ENCODE measurements at regions not wholly inside any gene's neighbourhood (a gene's known extent, or its start where the extent isn't known, plus 50 kb on each side); places are given as distances from the start of the nearest gene placed in this dataset.

- Mint-ChIP-seq H3K9me3 (ENCODE audit: low read depth) (no peaks in the 10 kb centered on the region), H3K4me3 (no peak overlapping the region), H3K36me3 (ENCODE audit: low read depth) (no peaks in the 10 kb centered on the region), H3K27me3 (no peaks in the 10 kb centered on the region), H3K27ac (no peak overlapping the region), H3K4me1 (no peaks in the 10 kb centered on the region)
- ChIA-PET POLR2A (no interaction called here), CTCF (no interaction called here)
- ATAC-seq (no peak), DNase-seq (no peak)
- intact Hi-C loops (cut with DNase I, micrococcal nuclease), result no loop called here
Observed at GRCh38 chr10:128725531-128725930, 599.3 kb upstream of the MKI67 start.

- ChIA-PET CTCF (no interaction called here), POLR2A (no interaction called here)
- Mint-ChIP-seq H3K27me3 (no peaks in the 10 kb centered on the region), H3K36me3 (ENCODE audit: low read depth) (no peaks in the 10 kb centered on the region), H3K4me3 (no peak overlapping the region), H3K4me1 (no peaks in the 10 kb centered on the region), H3K9me3 (ENCODE audit: low read depth) (no peaks in the 10 kb centered on the region), H3K27ac (no peak overlapping the region)
- intact Hi-C loops (cut with DNase I, micrococcal nuclease), result no loop called here
- DNase-seq, result no peak
- no peak for ATAC-seq
Observed at GRCh38 chr10:128727114-128727513, 600.9 kb upstream of the MKI67 start.

DNA sequence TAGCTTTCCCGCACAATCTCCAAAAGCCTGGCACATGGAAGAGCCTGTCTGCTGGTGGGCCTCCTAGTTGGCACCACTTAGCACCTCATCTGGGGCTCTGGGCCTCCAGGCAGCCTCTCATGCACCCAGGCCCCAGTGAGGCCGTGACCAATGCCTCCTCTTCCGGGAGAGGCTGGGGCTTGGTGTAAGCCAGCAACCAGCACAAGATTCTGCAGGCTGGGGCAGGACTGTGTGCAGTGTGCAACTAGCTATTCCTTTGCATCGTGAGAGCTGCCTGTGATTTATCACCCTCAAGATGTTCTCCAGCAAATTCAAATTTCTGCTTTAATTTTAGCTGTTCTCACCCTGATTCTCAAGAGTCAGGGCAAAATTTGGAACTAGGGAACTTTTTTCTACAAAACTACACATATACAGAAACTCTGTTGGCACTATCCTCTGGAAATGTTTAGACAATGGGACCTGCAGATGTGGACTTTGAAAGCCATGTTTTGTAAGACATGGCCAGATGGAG is 603.7 kb upstream of the MKI67 start:
- Mint-ChIP-seq H3K4me3 (no peak overlapping the region), H3K27me3 (no peaks in the 10 kb centered on the region), H3K27ac (no peak overlapping the region), H3K36me3 (ENCODE audit: low read depth) (no peaks in the 10 kb centered on the region), H3K4me1 (no peaks in the 10 kb centered on the region), H3K9me3 (ENCODE audit: low read depth) (no peaks in the 10 kb centered on the region)
- ChIA-PET CTCF (no interaction called here), POLR2A (no interaction called here)
- DNase-seq (no peak), ATAC-seq (no peak)
- intact Hi-C loops (cut with DNase I, micrococcal nuclease), result no loop called here

DNA sequence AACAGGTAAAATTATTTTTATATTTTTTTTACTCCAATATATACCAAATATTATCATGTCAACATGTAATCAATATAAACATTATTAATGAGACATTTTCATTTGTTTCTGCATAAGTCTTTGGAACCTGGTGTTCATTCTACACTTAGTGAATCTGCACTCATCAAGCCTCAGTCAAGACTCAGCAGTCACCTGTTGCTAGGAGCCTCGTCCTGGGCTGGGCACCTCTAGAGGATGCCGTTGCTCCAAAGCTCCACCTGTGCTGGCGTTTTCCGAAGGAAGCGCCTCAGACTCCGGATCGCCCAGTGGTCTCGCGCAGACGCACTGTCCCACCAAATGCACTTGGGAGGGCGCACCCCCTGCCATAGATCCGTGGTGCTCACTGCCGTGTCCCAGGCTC is 604.7 kb upstream of the MKI67 start:
- ChIA-PET CTCF (no interaction called here), POLR2A (no interaction called here)
- no peak overlapping the region for H3K4me3 Mint-ChIP-seq
- intact Hi-C loops (cut with DNase I, micrococcal nuclease), result no loop called here
- no peaks in the 10 kb centered on the region for H3K36me3 Mint-ChIP-seq (ENCODE audit: low read depth)
- H3K27me3 Mint-ChIP-seq, result no peaks in the 10 kb centered on the region
- H3K9me3 Mint-ChIP-seq (ENCODE audit: low read depth), result no peaks in the 10 kb centered on the region
- H3K27ac Mint-ChIP-seq, result no peak overlapping the region
- DNase-seq (no peak), ATAC-seq (no peak)
- H3K4me1 Mint-ChIP-seq, result no peaks in the 10 kb centered on the region

DNA sequence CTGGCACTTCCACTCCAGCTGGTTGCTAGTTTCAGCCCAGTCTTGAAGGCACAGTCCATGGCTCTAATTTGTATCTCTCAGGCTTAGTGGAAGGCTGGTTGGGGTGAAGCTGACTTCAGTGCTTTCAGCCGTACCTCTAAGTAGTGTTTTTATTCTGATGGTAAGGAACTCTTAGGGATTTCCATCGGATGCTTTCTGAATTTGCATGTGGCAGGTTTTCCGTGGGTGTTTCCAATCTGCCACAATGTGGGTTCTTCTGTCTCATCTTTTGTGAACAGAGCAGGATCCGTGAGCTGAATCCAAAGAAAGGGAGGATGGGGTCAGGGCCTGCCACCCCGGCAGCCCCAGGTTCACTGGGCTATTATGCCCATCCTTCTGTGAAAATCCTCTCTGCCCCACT is 607.9 kb upstream of the MKI67 start:
- Mint-ChIP-seq H3K4me3 (no peak overlapping the region), H3K4me1 (no peaks in the 10 kb centered on the region), H3K36me3 (ENCODE audit: low read depth) (no peaks in the 10 kb centered on the region), H3K27me3 (no peaks in the 10 kb centered on the region), H3K27ac (no peak overlapping the region), H3K9me3 (ENCODE audit: low read depth) (no peaks in the 10 kb centered on the region)
- CTCF ChIA-PET, result interaction anchor here (1.3 kb wide), 2 partner anchors 14 to 560 kb away, joined by 3 read pairs; no protein-coding TSS in a partner anchor
- no peak for DNase-seq
- intact Hi-C loops (cut with DNase I, micrococcal nuclease), result no loop called here
- ATAC-seq, result no peak
- POLR2A ChIA-PET, result no interaction called here

- intact Hi-C loops (cut with DNase I, micrococcal nuclease), result no loop called here
- no peaks in the 10 kb centered on the region for H3K27me3 Mint-ChIP-seq
- DNase-seq (no peak), ATAC-seq (no peak)
- H3K9me3 Mint-ChIP-seq (ENCODE audit: low read depth), result no peaks in the 10 kb centered on the region
- H3K36me3 Mint-ChIP-seq (ENCODE audit: low read depth), result no peaks in the 10 kb centered on the region
- no peak overlapping the region for H3K4me3 Mint-ChIP-seq
- ChIA-PET CTCF (no interaction called here), POLR2A (no interaction called here)
- H3K4me1 Mint-ChIP-seq, result no peaks in the 10 kb centered on the region
- H3K27ac Mint-ChIP-seq, result no peak overlapping the region
Observed at GRCh38 chr10:128734734-128735133, 608.5 kb upstream of the MKI67 start.

DNA sequence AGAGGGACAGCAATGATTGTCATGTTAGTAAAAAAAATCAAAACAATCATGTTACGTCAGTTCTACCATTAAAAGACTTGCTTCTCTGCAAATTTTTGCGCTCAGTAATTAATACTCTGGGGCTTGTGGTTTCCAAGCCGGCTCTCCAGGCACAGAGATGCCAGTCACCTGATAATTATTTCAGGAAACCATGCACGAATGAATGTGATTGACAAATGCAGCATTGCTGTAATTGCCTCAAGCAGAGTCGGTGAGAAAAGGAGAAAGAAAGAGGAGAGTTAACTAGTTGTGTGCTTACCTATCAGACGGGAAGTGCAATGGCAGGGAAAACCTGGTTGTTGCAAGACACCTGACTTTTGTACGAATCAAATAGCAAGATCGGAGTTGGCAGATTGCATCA is 609.8 kb upstream of the MKI67 start:
- intact Hi-C loops (cut with DNase I, micrococcal nuclease), result no loop called here
- no peak overlapping the region for H3K4me3 Mint-ChIP-seq
- ChIA-PET CTCF (no interaction called here), POLR2A (no interaction called here)
- ATAC-seq (no peak), DNase-seq (no peak)
- H3K4me1 Mint-ChIP-seq, result no peaks in the 10 kb centered on the region
- no peaks in the 10 kb centered on the region for H3K9me3 Mint-ChIP-seq (ENCODE audit: low read depth)
- H3K27ac Mint-ChIP-seq, result no peak overlapping the region
- no peaks in the 10 kb centered on the region for H3K36me3 Mint-ChIP-seq (ENCODE audit: low read depth)
- no peaks in the 10 kb centered on the region for H3K27me3 Mint-ChIP-seq

DNA sequence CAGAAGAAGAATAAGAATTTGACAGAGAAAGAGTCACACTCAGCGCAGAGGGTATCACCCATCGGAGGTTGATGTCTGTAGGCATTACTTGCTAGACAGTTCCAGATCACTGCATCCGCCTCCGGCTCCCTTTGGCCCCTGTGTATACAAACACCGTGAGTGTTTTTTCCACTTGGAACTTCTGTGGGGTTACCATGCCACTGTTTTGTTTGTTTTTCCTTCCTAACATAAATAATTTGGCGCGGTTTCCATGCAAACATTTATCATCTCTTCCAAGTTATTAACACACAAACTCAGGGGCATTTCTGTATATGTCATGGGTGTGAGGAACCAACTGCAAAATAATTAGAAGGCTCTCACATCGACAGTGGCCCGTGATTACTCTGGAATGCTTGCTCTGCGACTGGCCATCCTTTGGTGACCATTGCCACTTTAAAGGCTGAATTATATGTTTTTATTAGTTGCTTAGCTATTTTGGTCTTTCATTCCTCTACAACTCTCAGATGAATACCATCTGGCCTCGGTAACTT is 612.2 kb upstream of the MKI67 start:
- Mint-ChIP-seq H3K27ac (no peak overlapping the region), H3K9me3 (ENCODE audit: low read depth) (no peaks in the 10 kb centered on the region), H3K4me1 (no peaks in the 10 kb centered on the region), H3K4me3 (no peak overlapping the region), H3K36me3 (ENCODE audit: low read depth) (no peaks in the 10 kb centered on the region), H3K27me3 (peaks cover 4% of the 10 kb centered on the region)
- DNase-seq (no peak), ATAC-seq (no peak)
- CTCF ChIA-PET, result no interaction called here
- intact Hi-C loops (cut with DNase I, micrococcal nuclease), result no loop called here
- POLR2A ChIA-PET, result no interaction called here

DNA sequence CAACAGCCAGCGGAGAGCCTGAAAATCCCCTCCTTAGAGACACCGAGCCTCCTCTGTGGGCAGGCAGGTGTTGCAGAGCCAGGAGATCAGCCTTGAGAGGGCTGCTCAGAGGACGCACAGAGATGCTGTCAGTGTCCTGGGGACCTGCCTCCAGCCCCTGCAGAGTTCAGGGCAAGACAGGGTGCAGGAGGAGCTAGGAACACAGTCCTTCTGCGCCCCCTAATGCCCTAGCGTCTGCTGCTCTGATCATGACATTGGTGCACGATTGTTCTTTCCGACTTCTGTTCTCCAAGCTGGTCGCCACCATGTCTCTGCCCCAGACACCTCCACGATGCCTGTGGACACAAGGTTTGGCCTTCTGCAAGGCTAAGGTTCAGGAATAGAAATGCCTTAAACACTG is 613.7 kb upstream of the MKI67 start:
- ChIA-PET POLR2A (no interaction called here), CTCF (no interaction called here)
- H3K36me3 Mint-ChIP-seq (ENCODE audit: low read depth), result no peaks in the 10 kb centered on the region
- ATAC-seq, result no peak
- H3K9me3 Mint-ChIP-seq (ENCODE audit: low read depth), result no peaks in the 10 kb centered on the region
- no peak for DNase-seq
- H3K27me3 Mint-ChIP-seq, result peaks cover 4% of the 10 kb centered on the region
- H3K4me3 Mint-ChIP-seq, result no peak overlapping the region
- intact Hi-C loops (cut with DNase I, micrococcal nuclease), result no loop called here
- H3K4me1 Mint-ChIP-seq, result no peaks in the 10 kb centered on the region
- no peak overlapping the region for H3K27ac Mint-ChIP-seq

DNA sequence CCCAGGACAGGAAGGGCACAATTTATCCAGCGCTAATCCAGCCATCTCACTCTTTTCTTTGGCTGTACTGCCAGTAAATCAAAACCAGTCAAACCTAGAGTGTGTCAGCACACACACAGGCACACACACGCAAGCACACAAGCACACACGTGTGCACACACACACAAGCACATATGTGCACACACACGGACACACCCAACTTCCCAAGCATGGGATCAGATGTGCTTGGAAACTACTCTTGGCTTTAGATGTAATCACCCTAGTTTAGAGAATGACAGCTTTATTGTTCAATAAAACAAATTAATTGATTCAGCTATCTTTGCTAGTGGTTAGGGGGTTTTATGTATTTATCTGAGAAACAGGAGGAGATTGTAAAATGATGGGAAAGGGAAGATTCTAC is 615.0 kb upstream of the MKI67 start:
- Mint-ChIP-seq H3K27ac (no peak overlapping the region), H3K9me3 (ENCODE audit: low read depth) (no peaks in the 10 kb centered on the region), H3K4me3 (no peak overlapping the region), H3K4me1 (no peaks in the 10 kb centered on the region), H3K36me3 (ENCODE audit: low read depth) (no peaks in the 10 kb centered on the region), H3K27me3 (peaks cover 4% of the 10 kb centered on the region)
- ATAC-seq, result no peak
- intact Hi-C loops (cut with DNase I, micrococcal nuclease), result no loop called here
- no peak for DNase-seq
- ChIA-PET CTCF (interaction anchor here (1.2 kb wide), 1 partner anchor 11 kb away, joined by 4 read pairs; no protein-coding TSS in a partner anchor), POLR2A (no interaction called here)

- peaks cover 4% of the 10 kb centered on the region for H3K27me3 Mint-ChIP-seq
- no peak for DNase-seq
- ATAC-seq, result no peak
- intact Hi-C loops (cut with DNase I, micrococcal nuclease), result no loop called here
- H3K9me3 Mint-ChIP-seq (ENCODE audit: low read depth), result no peaks in the 10 kb centered on the region
- no peak overlapping the region for H3K27ac Mint-ChIP-seq
- no peaks in the 10 kb centered on the region for H3K36me3 Mint-ChIP-seq (ENCODE audit: low read depth)
- ChIA-PET CTCF (interaction anchor here (0.7 to 1.2 kb wide), 2 partner anchors 10 to 75 kb away, joined by 4 to 5 read pairs; no protein-coding TSS in a partner anchor), POLR2A (no interaction called here)
- no peak overlapping the region for H3K4me3 Mint-ChIP-seq
- H3K4me1 Mint-ChIP-seq, result no peaks in the 10 kb centered on the region
Observed at GRCh38 chr10:128741680-128742079, 615.5 kb upstream of the MKI67 start.

- no peak overlapping the region for H3K4me3 Mint-ChIP-seq
- peaks cover 8% of the 10 kb centered on the region for H3K27me3 Mint-ChIP-seq
- ATAC-seq, result no peak
- no peak overlapping the region for H3K27ac Mint-ChIP-seq
- POLR2A ChIA-PET, result no interaction called here
- no peaks in the 10 kb centered on the region for H3K9me3 Mint-ChIP-seq (ENCODE audit: low read depth)
- no peaks in the 10 kb centered on the region for H3K36me3 Mint-ChIP-seq (ENCODE audit: low read depth)
- intact Hi-C loops (cut with DNase I, micrococcal nuclease), result no loop called here
- no peaks in the 10 kb centered on the region for H3K4me1 Mint-ChIP-seq
- no peak for DNase-seq
- CTCF ChIA-PET, result no interaction called here
Observed at GRCh38 chr10:128744092-128744491, 617.9 kb upstream of the MKI67 start.

- Mint-ChIP-seq H3K4me1 (no peaks in the 10 kb centered on the region), H3K36me3 (ENCODE audit: low read depth) (no peaks in the 10 kb centered on the region), H3K27me3 (peaks cover 8% of the 10 kb centered on the region), H3K4me3 (no peak overlapping the region), H3K27ac (no peak overlapping the region), H3K9me3 (ENCODE audit: low read depth) (no peaks in the 10 kb centered on the region)
- ChIA-PET POLR2A (interaction anchor here (0.5 kb wide), 1 partner anchor 30 kb away, joined by 7 read pairs; no protein-coding TSS in a partner anchor), CTCF (no interaction called here)
- ATAC-seq (no peak), DNase-seq (no peak)
- intact Hi-C loops (cut with DNase I, micrococcal nuclease), result no loop called here
Observed at GRCh38 chr10:128744811-128745305, 618.6 kb upstream of the MKI67 start.

Measured in activated CD4-positive, alpha-beta T cell treated with anti-CD3 and anti-CD28 coated beads for 36 hours (primary cell).